Uterus (tissue), 3 donors: ENCODE measurements at regions not wholly inside any gene's neighbourhood (a gene's known extent, or its start where the extent isn't known, plus 50 kb on each side); places are given as distances from the start of the nearest gene placed in this dataset.
A peak's percentile ranks its signal among the peaks of the same experiment; 100 is the strongest.

ENCODE experiments used
- DNase-seq, 2 donors: peaks; one replicate each; pipeline ENCODE4 v3.0.0-alpha.2; 2019 to 2020
- H3K27ac ChIP-seq, 2 donors: fragments of 200-600 bp; sonication (generic); 1 replicate in 1 of 2; 2 replicates in 1 of 2; pipeline ENCODE4 v1.5.1; 2016 to 2018
- H3K27me3 ChIP-seq, 2 donors: fragments of 200-600 bp; sonication (generic); one replicate each; pipeline ENCODE4 v1.5.1; 2018 to 2019; ENCODE audit warnings: control low read depth in 1 of 2
- H3K36me3 ChIP-seq, 2 donors: fragments of 200-600 bp; sonication (generic); one replicate each; pipeline ENCODE4 v1.5.1; 2019; ENCODE audit warnings: control low read depth in 1 of 2
- H3K4me1 ChIP-seq, 2 donors: fragments of 200-600 bp; sonication (generic); one replicate each; pipeline ENCODE4 v1.5.1; 2018 to 2019; ENCODE audit warnings: control low read depth in 1 of 2
- H3K4me3 ChIP-seq, 2 donors: fragments of 200-600 bp; sonication (generic); 1 replicate in 1 of 2; 2 replicates in 1 of 2; pipeline ENCODE4 v1.5.1; 2018 to 2019; ENCODE audit warnings: mild to moderate bottlenecking in 1 of 2
- H3K9me3 ChIP-seq, 2 donors: fragments of 200-600 bp; sonication (generic); one replicate each; pipeline ENCODE4 v1.5.1; 2019; ENCODE audit warnings: control low read depth in 1 of 2
- CTCF ChIP-seq, 4 experiments: fragments of 200-600 bp in 2 of 4; fragments of 450-650 bp in 2 of 4; sonication (generic) in 2 of 4; IDR thresholded peaks; one replicate each; pipeline ENCODE4 v1.5.1; 2016 to 2019; ENCODE audit warnings: antibody characterized with exemption in 4 of 4, mild to moderate bottlenecking in 2 of 4, moderate library complexity in 1 of 4
- POLR2A ChIP-seq, 2 donors: fragments of 450-650 bp; IDR thresholded peaks; one replicate each; pipeline ENCODE4 v1.6.1; 2016; ENCODE audit warnings: antibody characterized with exemption in 2 of 2, mild to moderate bottlenecking in 1 of 2, moderate library complexity in 1 of 2
- intact Hi-C: fragments of 100-400 bp; cut with DNase I; formaldehyde crosslinking; loops from one replicate; pipeline ENCODE4 v1.15.1; 2023; ENCODE audit warnings: low total_unique reads
- donor health status: DM: yes; HTN: yes; CAD: no.

GRCh38 chr9:109887079-109887478 lies 107.1 kb downstream of the PALM2AKAP2 start:
- intact Hi-C loops: no loop called here

GRCh38 chr9:109888695-109889094 lies 108.7 kb downstream of the PALM2AKAP2 start:
- Histone ChIP-seq H3K9me3 (no peaks in the 10 kb centered on the region), H3K36me3 (no peaks in the 10 kb centered on the region), H3K4me3 (no peak overlapping the region), H3K27ac (no peak overlapping the region), H3K4me1 (no peaks in the 10 kb centered on the region), H3K27me3 (no peaks in the 10 kb centered on the region)
- intact Hi-C loops: no loop called here
- no peak for DNase-seq
- TF ChIP-seq CTCF (IDR thresholded peaks at IDR 0.05) (no peak), POLR2A (IDR thresholded peaks at IDR 0.05) (no peak)

More at GRCh38 chr9:109887079-109887478, 107.1 kb downstream of the PALM2AKAP2 start:
- no peak for TF ChIP-seq CTCF (IDR thresholded peaks at IDR 0.05)
- no peak for TF ChIP-seq POLR2A (IDR thresholded peaks at IDR 0.05)
- no peak for DNase-seq
- no peaks in the 10 kb centered on the region for H3K27me3 ChIP-seq
- H3K4me1 ChIP-seq: no peaks in the 10 kb centered on the region
- H3K27ac ChIP-seq: peak overlapping the region in 1 of 2 donors; percentile 2
- no peaks in the 10 kb centered on the region for H3K36me3 ChIP-seq
- H3K9me3 ChIP-seq: no peaks in the 10 kb centered on the region
- no peak overlapping the region for H3K4me3 ChIP-seq

GRCh38 chr9:109889456-109889855 lies 109.5 kb downstream of the PALM2AKAP2 start:
- no peak overlapping the region for H3K27ac ChIP-seq
- H3K4me3 ChIP-seq: no peak overlapping the region
- H3K9me3 ChIP-seq: no peaks in the 10 kb centered on the region
- H3K36me3 ChIP-seq: no peaks in the 10 kb centered on the region
- intact Hi-C loops: no loop called here
- no peak for DNase-seq
- TF ChIP-seq CTCF (IDR thresholded peaks at IDR 0.05) (no peak), POLR2A (IDR thresholded peaks at IDR 0.05) (no peak)
- H3K4me1 ChIP-seq: no peaks in the 10 kb centered on the region
- no peaks in the 10 kb centered on the region for H3K27me3 ChIP-seq

GRCh38 chr9:109893241-109893640 lies 113.2 kb downstream of the PALM2AKAP2 start:
- H3K4me3 ChIP-seq: no peak overlapping the region
- intact Hi-C loops: loop anchor here (10.0 kb wide), 1 partner anchor 318 kb away; no protein-coding TSS in a partner anchor

GRCh38 chr9:109894473-109894872 lies 114.5 kb downstream of the PALM2AKAP2 start:
- Histone ChIP-seq H3K27ac (no peak overlapping the region), H3K36me3 (no peaks in the 10 kb centered on the region), H3K9me3 (no peaks in the 10 kb centered on the region), H3K4me3 (no peak overlapping the region), H3K27me3 (no peaks in the 10 kb centered on the region), H3K4me1 (no peaks in the 10 kb centered on the region)
- no peak for TF ChIP-seq POLR2A (IDR thresholded peaks at IDR 0.05)
- no peak for TF ChIP-seq CTCF (IDR thresholded peaks at IDR 0.05)
- intact Hi-C loops: loop anchor here (10.0 kb wide), 1 partner anchor 320 kb away; no protein-coding TSS in a partner anchor
- no peak for DNase-seq

More at GRCh38 chr9:109893241-109893640, 113.2 kb downstream of the PALM2AKAP2 start:
- Histone ChIP-seq H3K36me3 (no peaks in the 10 kb centered on the region), H3K27ac (no peak overlapping the region), H3K9me3 (no peaks in the 10 kb centered on the region), H3K4me1 (no peaks in the 10 kb centered on the region), H3K27me3 (no peaks in the 10 kb centered on the region)
- no peak for DNase-seq
- TF ChIP-seq POLR2A (IDR thresholded peaks at IDR 0.05) (no peak), CTCF (IDR thresholded peaks at IDR 0.05) (no peak)
